Endothelial cell of umbilical vein (primary cell): ENCODE measurements at regions not wholly inside any gene's neighbourhood (a gene's known extent, or its start where the extent isn't known, plus 50 kb on each side); places are given as distances from the start of the nearest gene placed in this dataset.

Experiments
- EZH2 ChIP-seq: IDR thresholded peaks from 2 replicates; pipeline ENCODE4 v1.6.1; 2012; ENCODE audit warnings: borderline replicate concordance, low read depth, mild to moderate bottlenecking, moderate library complexity, low read length, inconsistent platforms; ENCODE audit not compliant: severe bottlenecking
- GATA2 ChIP-seq: IDR thresholded peaks from 2 replicates; pipeline ENCODE4 v1.7.0; 2011; ENCODE audit warnings: low read depth, mild to moderate bottlenecking, moderate library complexity, mixed read lengths, low read length; ENCODE audit not compliant: insufficient read length, insufficient read depth
- MAX ChIP-seq: IDR thresholded peaks from 2 replicates; pipeline ENCODE4 v1.6.1; 2011; ENCODE audit not compliant: insufficient read depth, insufficient read length
- MYC ChIP-seq: IDR thresholded peaks from one replicate; pipeline ENCODE4 v1.6.1; 2011; ENCODE audit warnings: mild to moderate bottlenecking, low read depth, low read length
- POLR2A ChIP-seq: IDR thresholded peaks from 2 replicates; pipeline ENCODE4 v1.6.1; 2012; ENCODE audit warnings: low read depth, mild to moderate bottlenecking, control low read depth, low read length
- POLR2AphosphoS5 ChIP-seq: IDR thresholded peaks from 2 replicates; pipeline ENCODE4 v1.6.1; 2012; ENCODE audit warnings: low read depth, mild to moderate bottlenecking, control low read depth, low read length, moderate library complexity; ENCODE audit not compliant: insufficient read depth
- TF ChIP-seq, protein P1 (sequence below), 2 donors: IDR thresholded peaks; 1 replicate in 1 of 2; 2 replicates in 1 of 2; pipeline ENCODE4 v1.5.1; 2011; ENCODE audit warnings: low read length in 2 of 2, mild to moderate bottlenecking in 2 of 2, moderate library complexity in 2 of 2, control low read depth in 1 of 2, inconsistent platforms in 1 of 2, low read depth in 1 of 2; ENCODE audit not compliant: insufficient read depth in 1 of 2; ENCODE audit errors: extremely low read depth in 1 of 2

DNA sequence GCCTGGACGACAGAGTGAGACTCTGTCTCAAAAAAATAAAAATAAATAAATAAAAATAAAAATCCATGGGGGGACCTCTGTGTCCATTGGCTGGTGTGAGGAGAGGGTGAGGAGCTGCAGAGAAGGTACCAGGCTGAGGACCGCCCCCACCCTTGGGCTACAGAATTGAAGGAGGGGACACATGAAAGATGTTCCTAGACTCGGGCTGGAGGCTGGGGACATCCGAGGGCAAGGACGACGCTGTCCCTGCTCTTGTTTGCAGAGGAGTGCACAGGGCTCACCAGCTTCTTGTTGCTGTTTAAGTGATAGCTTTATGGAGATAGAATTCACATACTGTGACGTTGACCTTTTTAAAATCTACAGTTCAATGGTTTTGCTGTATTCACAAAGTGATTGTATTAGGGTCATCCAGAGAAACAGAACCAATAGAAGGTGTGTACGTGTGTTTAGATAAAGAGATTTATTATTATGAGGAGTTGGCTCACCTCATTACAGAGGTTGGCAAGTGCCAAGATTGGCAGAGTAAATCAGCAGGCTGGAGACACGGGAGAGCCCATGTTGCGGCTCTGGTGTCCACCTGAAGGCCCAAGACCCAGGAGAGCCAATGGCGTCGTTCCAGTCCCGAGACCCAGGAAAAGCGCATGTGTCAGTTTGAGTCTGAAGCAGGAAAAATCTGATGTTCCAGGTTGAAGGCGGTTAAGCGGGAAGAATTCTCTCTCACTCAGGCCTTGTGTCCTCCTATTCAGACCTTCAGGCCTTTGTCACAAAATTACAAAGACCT, 320.7 kb downstream of the SEC14L1 start:
- no peak for TF ChIP-seq POLR2AphosphoS5
- no peak for TF ChIP-seq EZH2
- TF ChIP-seq, protein P1, sequence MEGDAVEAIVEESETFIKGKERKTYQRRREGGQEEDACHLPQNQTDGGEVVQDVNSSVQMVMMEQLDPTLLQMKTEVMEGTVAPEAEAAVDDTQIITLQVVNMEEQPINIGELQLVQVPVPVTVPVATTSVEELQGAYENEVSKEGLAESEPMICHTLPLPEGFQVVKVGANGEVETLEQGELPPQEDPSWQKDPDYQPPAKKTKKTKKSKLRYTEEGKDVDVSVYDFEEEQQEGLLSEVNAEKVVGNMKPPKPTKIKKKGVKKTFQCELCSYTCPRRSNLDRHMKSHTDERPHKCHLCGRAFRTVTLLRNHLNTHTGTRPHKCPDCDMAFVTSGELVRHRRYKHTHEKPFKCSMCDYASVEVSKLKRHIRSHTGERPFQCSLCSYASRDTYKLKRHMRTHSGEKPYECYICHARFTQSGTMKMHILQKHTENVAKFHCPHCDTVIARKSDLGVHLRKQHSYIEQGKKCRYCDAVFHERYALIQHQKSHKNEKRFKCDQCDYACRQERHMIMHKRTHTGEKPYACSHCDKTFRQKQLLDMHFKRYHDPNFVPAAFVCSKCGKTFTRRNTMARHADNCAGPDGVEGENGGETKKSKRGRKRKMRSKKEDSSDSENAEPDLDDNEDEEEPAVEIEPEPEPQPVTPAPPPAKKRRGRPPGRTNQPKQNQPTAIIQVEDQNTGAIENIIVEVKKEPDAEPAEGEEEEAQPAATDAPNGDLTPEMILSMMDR (IDR thresholded peaks at IDR 0.05; ENCODE audit: extremely low read depth in 1 of 2, insufficient read depth in 1 of 2, low read depth in 1 of 2, low read length in 2 of 2), result no peak
- TF ChIP-seq POLR2A, result no peak
- no peak for TF ChIP-seq GATA2
- no peak for TF ChIP-seq MYC
- no peak for TF ChIP-seq MAX
